ENCODE measurements at regions not wholly inside any gene's neighbourhood (a gene's known extent, or its start where the extent isn't known, plus 50 kb on each side); places are given as distances from the start of the nearest gene placed in this dataset.
A peak's percentile ranks its signal among the peaks of the same experiment; 100 is the strongest.

DNA sequence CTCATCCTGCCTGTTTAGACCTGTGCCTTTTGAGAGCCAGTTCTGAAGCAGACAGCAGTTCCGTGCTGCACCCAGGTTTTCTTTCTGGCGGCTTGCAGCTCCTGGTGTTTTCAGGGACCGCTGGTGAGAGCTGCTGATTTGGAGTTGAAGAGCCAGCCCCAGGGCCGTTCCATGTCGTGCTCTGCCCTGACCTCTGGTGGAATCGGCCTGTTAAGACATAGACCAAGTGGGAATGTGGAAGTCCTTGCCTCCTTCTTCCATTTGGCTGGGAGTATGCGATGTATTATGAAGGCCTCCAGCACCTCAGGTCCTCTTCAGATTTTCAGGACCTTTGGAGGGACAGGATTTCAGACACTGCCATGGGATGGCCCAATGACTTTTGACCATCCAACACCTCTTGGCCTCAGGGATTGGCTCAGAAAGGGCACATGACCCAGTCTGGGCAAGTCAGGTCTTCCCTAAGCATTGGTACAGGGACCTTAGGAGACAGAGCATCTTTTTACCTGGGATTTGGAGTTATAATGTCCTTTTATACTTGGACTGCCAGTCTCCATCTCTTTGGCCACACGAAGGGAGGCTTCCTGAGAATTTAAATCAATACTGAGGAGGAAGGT, 136.1 kb upstream of the CLINT1 start:
- FAIRE-seq (no peak), DNase-seq (ENCODE audit: insufficient read length) (peak; percentile 31)

DNA sequence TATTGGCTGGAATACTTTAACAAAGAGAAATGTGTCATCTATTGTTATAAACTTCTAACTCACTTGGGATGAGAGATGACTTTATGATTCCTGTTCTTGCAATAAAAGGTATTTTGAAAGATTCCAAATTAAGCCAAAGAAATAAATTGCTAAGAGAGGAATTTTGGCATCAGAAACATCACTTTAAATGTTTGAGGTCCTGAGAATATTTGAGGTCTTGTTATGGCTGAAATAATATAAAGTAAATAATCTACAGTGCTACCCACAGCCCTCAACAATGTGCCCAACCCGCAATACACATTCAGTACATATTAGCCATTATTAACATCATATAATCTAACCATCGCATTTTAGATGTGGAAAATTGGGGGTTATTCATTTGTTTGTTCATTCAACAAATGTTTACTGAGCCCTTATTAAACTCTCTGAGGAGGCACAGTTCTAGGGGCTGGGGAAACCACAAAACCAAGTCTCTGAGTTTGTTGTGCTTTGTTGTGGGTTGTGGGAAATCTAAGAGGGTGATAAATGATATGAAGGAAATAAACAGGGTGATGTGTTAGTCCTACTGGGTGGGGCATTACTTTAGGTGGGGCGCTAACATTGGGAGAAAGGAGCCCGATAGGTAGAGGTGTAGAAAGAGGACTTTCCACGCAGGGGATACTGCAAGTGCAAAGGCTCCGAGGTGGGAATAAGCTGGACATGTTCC, 135.2 kb upstream of the CLINT1 start:
- FAIRE-seq (no peak), DNase-seq (ENCODE audit: insufficient read length) (no peak)
- TF ChIP-seq POLR2A (IDR thresholded peaks at IDR 0.05; ENCODE audit: low read depth, low read length) (no peak), POLR2AphosphoS5 (IDR thresholded peaks at IDR 0.05; ENCODE audit: low read depth, low read length) (no peak), TAF1 (IDR thresholded peaks at IDR 0.05; ENCODE audit: borderline replicate concordance, low read depth, low read length) (no peak)

More for the DNA sequence above, 136.1 kb upstream of the CLINT1 start:
- TF ChIP-seq POLR2A (IDR thresholded peaks at IDR 0.05; ENCODE audit: low read depth, low read length) (no peak), TAF1 (IDR thresholded peaks at IDR 0.05; ENCODE audit: borderline replicate concordance, low read depth, low read length) (no peak), POLR2AphosphoS5 (IDR thresholded peaks at IDR 0.05; ENCODE audit: low read depth, low read length) (no peak)

DNA sequence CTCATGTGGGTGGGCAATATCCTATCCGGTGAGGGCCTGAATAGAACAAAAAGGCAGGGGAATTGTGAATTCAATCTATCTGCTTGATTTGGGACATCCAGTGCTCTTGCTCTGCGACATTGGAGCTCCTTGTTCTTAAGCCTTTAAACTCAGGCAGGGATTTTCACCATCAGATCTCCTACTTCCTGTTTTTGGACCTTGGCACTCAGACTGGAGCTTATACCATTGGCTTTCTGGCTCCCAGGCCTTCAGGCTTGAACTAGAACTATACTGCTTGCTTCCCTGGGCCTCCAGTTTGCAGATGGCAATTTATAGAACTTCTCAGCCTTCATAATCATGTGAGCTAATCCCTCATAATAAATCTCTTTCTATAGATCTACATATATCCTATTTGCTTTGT, 134.3 kb upstream of the CLINT1 start:
- TF ChIP-seq POLR2A (IDR thresholded peaks at IDR 0.05; ENCODE audit: low read depth, low read length) (no peak), TAF1 (IDR thresholded peaks at IDR 0.05; ENCODE audit: borderline replicate concordance, low read depth, low read length) (no peak), POLR2AphosphoS5 (IDR thresholded peaks at IDR 0.05; ENCODE audit: low read depth, low read length) (no peak)
- FAIRE-seq = no peak

DNA sequence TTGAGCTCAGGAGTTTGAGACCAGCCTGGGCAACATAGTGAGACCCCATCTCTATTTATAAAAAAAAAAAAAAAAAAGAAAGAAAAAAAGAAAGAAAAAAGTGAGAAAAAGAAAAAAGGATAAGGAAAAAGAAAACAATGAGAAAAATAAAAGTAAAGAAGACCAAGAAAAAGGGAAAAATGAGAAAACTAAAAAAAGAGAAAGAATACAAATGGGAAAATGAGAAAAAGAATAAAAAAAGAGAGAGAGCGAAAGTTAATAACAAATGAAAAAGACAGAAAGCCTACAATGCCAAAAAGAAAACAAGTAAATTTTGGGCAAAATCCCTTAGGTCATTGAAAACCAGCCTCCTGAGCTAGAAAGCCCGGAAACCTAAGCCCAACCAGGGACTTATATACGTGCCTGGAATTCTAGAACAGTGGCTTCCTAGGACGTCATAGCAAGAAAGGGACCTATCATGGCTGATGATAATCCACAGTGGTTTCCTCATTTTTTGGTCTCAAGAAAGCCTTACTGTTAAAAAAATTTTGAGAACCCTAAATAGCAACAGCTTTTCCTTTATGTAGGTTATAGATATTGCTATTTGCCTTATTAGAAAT, 131.7 kb upstream of the CLINT1 start:
- TF ChIP-seq POLR2A (IDR thresholded peaks at IDR 0.05; ENCODE audit: low read depth, low read length) (no peak), POLR2AphosphoS5 (IDR thresholded peaks at IDR 0.05; ENCODE audit: low read depth, low read length) (no peak), TAF1 (IDR thresholded peaks at IDR 0.05; ENCODE audit: borderline replicate concordance, low read depth, low read length) (no peak)
- DNase-seq (ENCODE audit: insufficient read length) (no peak), FAIRE-seq (no peak)

More for the DNA sequence above, 134.3 kb upstream of the CLINT1 start:
- no peak for DNase-seq (ENCODE audit: insufficient read length)

DNA sequence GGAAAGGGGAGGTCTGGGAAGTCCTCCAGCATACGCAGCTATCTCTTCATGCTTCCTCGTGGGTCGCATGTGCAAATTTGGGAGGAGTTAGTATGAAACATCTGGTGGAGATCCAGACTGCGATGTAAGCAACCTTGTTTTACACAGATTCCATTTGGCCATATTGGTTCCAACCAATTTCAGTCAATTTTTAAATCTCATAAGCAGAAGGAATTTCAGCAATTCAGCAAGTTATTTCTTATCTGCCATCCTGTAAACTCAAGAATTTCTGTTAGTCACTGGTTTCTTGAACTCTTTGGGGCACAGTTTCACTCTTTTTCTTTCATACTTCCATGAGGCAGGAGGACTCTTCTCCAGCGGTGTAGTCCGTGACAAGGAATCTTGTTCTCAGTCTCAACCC, 130.4 kb upstream of the CLINT1 start:
- FAIRE-seq (no peak), DNase-seq (ENCODE audit: insufficient read length) (no peak)
- TF ChIP-seq TAF1 (IDR thresholded peaks at IDR 0.05; ENCODE audit: borderline replicate concordance, low read depth, low read length) (no peak), POLR2AphosphoS5 (IDR thresholded peaks at IDR 0.05; ENCODE audit: low read depth, low read length) (no peak), POLR2A (IDR thresholded peaks at IDR 0.05; ENCODE audit: low read depth, low read length) (no peak)

DNA sequence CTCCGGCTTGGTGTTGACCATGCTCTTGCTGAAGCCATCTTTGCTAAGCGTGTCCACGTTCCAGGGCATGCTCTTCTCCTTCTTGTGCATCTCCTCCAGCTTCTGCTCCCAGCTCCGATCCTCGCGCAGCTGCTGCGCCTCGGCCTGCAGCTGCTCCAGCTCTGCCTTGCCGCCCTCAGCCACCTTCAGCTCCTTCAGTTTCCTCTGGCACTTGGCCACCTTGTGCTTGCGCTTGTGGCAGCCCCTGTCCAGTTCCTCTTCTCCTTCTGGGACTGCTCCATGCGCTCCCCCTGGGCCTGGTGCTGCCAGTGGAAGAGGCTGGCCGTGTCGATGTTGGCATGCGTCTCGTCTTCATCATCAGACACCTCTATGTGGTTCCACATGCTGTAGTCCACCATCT, 128.3 kb upstream of the CLINT1 start:
- FAIRE-seq = no peak
- no peak for DNase-seq (ENCODE audit: insufficient read length)
- TF ChIP-seq TAF1 (IDR thresholded peaks at IDR 0.05; ENCODE audit: borderline replicate concordance, low read depth, low read length) = no peak
- TF ChIP-seq POLR2AphosphoS5 (IDR thresholded peaks at IDR 0.05; ENCODE audit: low read depth, low read length) = no peak
- no peak for TF ChIP-seq POLR2A (IDR thresholded peaks at IDR 0.05; ENCODE audit: low read depth, low read length)

DNA sequence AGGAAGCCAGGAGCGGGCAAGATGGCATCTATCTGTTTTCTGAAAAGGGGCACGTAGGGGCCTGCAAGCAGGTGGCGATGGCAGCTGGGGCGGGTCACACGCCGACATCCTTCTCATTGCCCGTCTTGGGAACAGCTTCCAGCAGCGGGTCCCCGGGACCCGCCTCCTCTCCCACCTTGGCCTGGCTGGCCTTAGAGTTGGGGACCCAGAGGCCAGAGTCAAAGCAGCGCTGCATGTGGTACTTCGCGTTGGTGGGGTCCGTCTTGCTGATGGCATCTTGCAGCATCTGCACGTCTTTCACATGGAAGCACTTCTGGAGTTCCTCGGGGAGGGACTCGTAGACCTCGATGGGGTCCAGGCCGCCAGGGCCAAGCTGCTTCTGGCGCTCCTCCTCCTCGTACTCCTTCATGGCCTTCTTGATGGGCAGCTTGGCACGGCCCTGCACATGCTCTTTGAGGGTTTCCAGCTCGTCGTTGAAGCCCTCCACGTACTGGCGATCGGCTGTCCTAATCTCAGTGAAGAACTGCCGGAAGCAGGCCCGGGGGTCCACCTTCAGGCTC, 127.6 kb upstream of the CLINT1 start:
- FAIRE-seq = no peak
- TF ChIP-seq POLR2AphosphoS5 (IDR thresholded peaks at IDR 0.05; ENCODE audit: low read depth, low read length) (no peak), POLR2A (IDR thresholded peaks at IDR 0.05; ENCODE audit: low read depth, low read length) (no peak), TAF1 (IDR thresholded peaks at IDR 0.05; ENCODE audit: borderline replicate concordance, low read depth, low read length) (no peak)
- no peak for DNase-seq (ENCODE audit: insufficient read length)

DNA sequence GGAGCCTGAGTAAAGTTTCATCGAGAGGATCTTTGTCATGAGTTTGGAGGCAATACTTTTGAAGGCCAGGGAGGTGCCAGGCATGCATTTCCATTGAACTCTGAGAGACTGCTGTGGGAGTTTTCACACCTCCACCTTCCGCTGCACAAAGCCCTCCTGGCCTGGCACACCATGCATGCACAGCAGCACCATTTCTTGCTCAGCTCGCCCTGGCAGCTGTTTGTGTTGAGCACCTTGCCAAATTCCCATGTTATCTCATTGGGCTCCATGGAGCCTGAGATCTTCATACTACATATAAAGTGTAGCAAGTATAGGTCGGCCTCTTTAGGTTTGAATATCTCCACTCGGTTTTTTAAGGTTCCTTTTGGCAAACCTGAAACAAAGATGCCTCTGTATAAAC, 125.7 kb upstream of the CLINT1 start:
- TF ChIP-seq POLR2A (IDR thresholded peaks at IDR 0.05; ENCODE audit: low read depth, low read length) (no peak), POLR2AphosphoS5 (IDR thresholded peaks at IDR 0.05; ENCODE audit: low read depth, low read length) (no peak), TAF1 (IDR thresholded peaks at IDR 0.05; ENCODE audit: borderline replicate concordance, low read depth, low read length) (no peak)
- DNase-seq (ENCODE audit: insufficient read length) = no peak
- no peak for FAIRE-seq

DNA sequence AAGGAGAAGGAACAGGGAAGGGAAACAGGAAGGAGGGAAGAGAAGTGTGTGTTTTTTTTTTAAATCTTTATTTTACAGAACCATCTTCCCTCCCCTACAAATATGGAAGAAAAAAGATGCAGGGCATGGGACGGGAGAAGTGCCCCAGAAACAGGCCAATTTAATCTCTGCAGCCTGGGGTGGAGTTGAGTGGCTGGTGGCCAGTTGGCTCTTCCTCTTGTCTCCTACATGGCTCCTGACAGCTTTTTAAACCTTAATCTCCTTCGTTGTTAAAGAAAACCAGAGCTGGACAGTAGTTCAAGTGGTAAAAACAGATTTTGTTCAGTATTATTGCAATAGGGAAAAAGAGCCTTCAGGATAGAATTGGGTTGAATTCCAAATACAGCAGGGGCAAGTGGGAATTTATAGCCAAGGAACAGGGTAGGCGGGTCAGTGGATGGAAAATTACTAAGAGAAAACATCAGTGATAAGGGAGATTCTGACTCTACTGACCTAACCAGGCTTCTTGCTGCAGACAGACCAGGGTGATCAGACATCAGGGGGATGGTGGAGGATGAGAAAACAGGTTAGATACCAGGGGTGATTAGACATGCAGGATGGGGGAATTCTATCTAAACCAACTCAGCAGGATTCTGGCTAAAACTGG, 125.1 kb upstream of the CLINT1 start:
- FAIRE-seq (no peak), DNase-seq (ENCODE audit: insufficient read length) (no peak)
- no peak for TF ChIP-seq POLR2AphosphoS5 (IDR thresholded peaks at IDR 0.05; ENCODE audit: low read depth, low read length)
- TF ChIP-seq POLR2A (IDR thresholded peaks at IDR 0.05; ENCODE audit: low read depth, low read length) = no peak
- no peak for TF ChIP-seq TAF1 (IDR thresholded peaks at IDR 0.05; ENCODE audit: borderline replicate concordance, low read depth, low read length)

DNA sequence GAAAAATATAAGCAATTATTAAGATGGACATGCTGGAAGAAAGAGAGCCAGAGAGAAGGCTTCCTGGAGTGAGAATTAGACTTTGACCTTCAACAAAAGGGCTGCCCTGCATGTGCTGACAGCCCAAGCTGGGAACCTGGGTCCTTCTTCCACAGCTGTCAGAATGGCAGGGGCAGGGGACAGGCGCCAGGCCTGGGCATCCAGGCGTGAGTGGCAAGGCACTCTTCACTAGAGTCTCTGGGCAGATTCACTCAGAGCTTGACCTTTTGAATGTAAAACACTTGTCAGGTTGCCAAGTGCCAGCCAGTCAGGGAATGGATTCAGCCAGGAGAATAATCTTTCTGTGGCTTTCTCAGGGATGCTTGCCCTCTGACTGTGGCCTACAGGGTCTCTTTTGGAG, 119.1 kb upstream of the CLINT1 start:
- TF ChIP-seq TAF1 (IDR thresholded peaks at IDR 0.05; ENCODE audit: borderline replicate concordance, low read depth, low read length) (no peak), POLR2AphosphoS5 (IDR thresholded peaks at IDR 0.05; ENCODE audit: low read depth, low read length) (no peak), POLR2A (IDR thresholded peaks at IDR 0.05; ENCODE audit: low read depth, low read length) (no peak)
- FAIRE-seq = no peak
- DNase-seq (ENCODE audit: insufficient read length) = no peak

DNA sequence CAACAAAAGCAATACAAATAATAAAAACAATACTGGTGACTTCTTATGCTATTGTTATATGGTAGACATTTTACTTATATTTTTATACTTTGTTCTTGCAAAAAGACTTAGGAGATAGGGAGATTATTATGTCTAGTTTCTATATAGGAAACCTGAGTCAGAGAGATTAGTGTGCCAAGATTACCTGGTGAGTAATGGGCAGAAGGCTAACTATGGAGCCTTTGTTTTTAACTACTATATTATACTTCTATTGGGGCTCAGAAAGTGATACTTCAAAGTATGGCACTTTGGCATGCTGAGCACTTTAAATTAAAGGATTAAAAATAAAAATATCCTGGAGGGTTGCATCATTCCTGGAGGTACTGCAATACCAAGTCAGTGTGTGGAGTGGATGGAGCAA, 117.5 kb upstream of the CLINT1 start:
- DNase-seq (ENCODE audit: insufficient read length) = no peak
- FAIRE-seq = no peak
- no peak for TF ChIP-seq POLR2A (IDR thresholded peaks at IDR 0.05; ENCODE audit: low read depth, low read length)
- TF ChIP-seq TAF1 (IDR thresholded peaks at IDR 0.05; ENCODE audit: borderline replicate concordance, low read depth, low read length) = no peak
- no peak for TF ChIP-seq POLR2AphosphoS5 (IDR thresholded peaks at IDR 0.05; ENCODE audit: low read depth, low read length)

Measured in GM12892 (cell line).